GM18499 (cell line): ENCODE measurements at regions not wholly inside any gene's neighbourhood (a gene's known extent, or its start where the extent isn't known, plus 50 kb on each side); places are given as distances from the start of the nearest gene placed in this dataset.
A peak's percentile ranks its signal among the peaks of the same experiment; 100 is the strongest.

ENCODE experiments used
- ATAC-seq: cut with Tn5 transposase; IDR thresholded peaks from one replicate; pipeline ENCODE4 v1.9.1; 2021; ENCODE audit warnings: moderate number of reproducible peaks; ENCODE audit not compliant: insufficient read depth, unreplicated experiment

DNA sequence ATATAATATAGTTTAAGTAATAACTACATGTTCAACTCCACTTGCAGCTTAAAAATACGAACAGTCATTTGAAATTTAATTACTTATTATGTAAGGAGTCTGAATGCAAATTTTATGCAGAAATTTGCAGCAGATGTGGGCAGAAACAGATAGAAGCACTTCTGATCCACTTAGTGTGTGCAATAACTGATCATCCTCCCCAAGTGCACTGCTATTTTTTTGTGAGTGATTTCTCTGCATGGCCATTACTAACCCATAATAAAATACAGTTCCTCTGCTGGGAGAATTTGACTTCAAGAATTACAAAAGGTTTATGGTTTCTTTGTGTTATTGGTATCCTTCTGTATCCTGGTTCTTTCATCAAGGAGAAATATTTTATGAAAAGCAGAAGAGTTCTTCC lies 611.5 kb upstream of the RGS18 start:
- ATAC-seq, result no peak

DNA sequence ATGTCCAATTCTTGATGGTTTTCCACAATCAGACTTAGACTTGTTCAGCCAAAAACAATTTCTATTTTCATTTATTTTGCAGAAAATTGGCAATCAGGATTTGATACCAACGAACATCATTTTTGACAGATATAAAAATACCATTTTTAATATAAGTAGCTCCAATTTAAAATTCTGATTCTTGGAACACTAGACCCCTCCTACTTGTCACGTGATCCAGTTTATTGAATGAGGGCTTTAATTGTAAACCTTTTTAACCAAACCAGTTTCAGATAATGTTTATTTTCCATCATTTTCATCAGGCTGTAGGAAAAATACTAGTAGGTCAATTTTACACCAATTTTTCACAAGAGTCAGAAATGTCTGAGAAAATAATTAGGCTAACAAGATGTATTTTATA lies 607.2 kb upstream of the RGS18 start:
- ATAC-seq, result no peak

DNA sequence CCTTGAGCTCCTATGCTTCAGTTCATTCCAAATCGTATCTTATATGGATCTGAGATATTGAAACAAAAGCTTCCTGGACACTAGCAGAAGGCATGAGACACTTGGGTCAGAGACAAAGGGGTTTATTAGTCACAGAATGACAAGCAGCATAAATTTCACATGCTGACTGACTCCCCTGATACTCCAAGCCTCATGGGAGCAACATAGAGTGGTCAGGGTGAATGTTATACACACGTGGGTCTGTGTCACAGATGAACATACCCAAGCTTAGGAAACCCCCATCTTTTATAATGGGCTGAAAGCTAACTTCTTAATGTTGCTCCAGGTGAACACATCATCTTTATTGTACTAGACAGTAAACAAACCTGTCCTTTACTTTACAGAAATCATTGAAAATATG lies 599.9 kb upstream of the RGS18 start:
- no peak for ATAC-seq

DNA sequence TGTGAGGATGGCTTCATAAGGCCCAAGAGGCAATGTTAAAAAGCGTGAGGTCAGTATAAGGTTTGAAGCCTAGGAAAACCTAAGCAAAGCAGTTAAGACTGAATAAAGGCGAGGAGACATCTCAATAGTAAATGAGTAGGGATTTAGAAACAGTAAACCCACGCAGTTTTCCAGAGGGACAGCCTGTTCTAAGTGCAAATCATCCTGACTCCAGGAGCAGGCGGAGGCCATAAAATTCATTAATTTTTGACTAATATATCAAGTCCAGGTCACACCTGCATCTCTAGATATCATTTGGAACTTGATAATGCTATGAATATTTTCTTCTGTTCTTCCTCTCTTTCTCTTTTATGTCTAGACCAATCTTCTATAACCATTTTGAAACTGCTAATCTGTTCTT lies 597.0 kb upstream of the RGS18 start:
- no peak for ATAC-seq

DNA sequence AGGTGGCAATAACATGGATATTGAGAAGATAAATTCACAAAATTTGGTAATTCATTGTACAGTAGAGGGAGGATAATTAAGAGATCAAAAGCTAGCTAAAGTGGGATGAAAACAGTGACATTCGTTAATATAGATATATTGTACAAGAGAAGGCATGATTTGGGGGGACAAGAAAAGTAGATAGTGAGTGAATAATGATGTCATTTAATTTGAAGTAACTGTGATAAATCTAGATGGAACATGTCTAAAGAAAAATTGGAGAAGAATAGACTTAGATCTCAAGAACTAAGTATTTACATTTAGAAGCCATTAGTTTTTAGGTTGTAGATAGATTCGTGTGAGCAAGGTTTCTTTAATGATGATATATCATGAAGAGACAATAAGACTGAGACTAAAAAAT lies 594.0 kb upstream of the RGS18 start:
- ATAC-seq, result no peak

DNA sequence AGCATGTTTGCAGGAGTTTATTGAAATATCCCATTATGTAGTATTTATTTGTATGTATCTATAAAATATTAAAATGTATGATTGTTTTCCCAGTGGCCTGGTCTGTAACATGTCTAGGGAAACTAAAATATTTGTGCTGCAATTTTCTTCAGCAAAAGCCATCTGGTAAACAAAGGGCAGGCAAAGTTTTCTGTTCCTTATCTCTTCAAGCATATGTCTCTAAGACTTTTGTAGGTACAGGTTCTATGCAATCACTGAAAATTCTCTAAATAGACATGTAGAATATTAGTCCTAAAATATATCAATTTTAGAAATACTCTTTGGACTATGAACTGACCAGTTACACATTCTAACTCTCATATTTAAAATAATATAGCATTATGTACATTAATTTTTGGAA lies 585.8 kb upstream of the RGS18 start:
- no peak for ATAC-seq

DNA sequence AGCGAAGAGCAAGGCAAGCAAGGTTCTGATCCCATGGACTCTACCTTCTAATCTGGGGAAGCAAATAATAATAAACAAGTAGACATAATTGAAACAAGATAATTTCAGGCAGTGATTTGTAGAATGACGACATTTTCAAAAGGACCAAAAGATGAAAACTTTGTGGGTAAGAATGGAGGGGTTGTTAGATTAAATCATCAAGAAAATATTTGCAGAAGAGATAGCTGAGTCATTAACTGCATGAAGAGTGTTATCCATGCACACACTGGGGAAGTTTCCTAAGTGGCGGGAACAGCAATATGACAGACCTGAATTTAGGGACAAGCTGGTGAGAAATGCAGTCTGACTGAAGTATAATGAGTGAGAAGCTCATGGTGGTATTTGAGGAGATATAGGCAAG lies 583.1 kb upstream of the RGS18 start:
- no peak for ATAC-seq

- no peak for ATAC-seq
Observed at GRCh38 chr1:191575746-191576145, 582.5 kb upstream of the RGS18 start.

DNA sequence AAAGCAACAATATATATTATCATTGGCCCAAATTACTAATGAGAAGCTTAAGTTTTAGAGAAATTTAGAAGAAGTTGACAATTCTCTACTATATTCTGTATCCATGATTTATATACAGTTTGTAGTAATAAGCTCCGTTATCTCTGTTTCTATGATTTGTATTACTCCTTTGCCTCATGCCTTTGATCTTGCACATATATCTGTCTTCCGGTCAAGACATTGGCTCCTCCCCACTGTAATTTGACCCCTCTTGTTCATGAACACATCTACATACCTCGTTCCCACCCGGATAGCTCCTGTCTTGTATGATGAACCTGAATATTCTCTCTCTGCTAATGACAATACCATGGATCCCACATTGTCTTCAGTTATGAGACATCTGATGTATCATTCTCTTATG lies 581.0 kb upstream of the RGS18 start:
- no peak for ATAC-seq

DNA sequence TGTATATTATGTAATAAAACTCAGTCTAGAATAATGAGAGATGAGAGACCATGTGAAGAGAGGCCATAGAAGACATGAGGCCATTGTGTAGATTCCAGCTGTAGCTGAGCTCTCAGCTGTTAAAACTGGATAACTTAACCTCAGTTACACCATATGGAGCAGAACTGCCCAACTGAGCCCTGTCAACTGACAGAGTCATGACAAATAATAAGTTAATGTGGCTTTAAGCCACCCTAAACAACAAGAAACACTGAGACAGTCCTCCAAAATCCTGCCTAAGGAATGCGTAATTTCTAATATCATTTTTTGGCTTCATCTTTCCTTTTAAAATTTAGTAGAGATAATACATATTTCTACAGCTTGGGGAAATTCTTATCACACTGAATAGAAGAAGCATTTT lies 580.0 kb upstream of the RGS18 start:
- ATAC-seq, result no peak

DNA sequence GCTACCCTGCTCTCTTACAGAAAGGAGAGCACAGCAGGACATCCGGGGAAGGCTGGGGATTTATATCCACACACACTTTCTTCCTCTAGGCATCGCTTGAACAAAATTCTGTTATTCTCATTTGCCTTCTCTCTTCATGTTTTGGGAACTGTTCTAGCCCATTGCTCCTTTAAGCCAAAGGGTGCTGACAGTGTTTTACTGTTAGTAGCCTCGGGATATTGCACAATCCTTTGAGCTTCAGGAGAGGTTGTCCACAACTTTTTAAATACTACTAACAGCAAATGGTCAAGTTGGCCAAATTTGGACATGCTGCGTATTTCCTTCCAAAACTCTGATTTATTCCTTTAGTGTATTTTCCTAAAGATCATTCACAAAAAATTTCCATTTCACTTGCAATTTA lies 579.2 kb upstream of the RGS18 start:
- no peak for ATAC-seq

- peak; percentile 71 for ATAC-seq
Observed at GRCh38 chr1:191582169-191582568, 576.1 kb upstream of the RGS18 start.

DNA sequence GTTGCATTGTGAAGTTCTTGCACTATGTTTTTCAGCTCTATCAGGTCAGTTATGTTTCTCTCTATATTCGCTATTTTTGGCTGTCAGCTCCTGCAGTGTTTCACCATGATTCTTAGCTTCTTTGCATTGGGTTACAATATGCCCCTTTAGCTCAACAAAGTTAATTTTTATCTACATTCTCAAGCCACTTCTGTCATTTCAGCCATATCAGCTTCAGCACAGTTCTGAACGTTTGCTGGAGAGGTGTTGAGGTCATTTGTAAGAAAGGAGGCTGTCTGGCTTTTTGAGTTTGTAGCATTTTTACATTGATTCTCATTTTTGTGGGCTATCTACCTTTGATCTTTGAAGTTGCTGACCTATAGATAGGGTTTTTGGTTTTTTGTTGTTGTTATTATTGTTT lies 573.2 kb upstream of the RGS18 start:
- ATAC-seq, result no peak

GRCh38 chr1:191588905-191589304 lies 569.4 kb upstream of the RGS18 start:
- ATAC-seq, result no peak

DNA sequence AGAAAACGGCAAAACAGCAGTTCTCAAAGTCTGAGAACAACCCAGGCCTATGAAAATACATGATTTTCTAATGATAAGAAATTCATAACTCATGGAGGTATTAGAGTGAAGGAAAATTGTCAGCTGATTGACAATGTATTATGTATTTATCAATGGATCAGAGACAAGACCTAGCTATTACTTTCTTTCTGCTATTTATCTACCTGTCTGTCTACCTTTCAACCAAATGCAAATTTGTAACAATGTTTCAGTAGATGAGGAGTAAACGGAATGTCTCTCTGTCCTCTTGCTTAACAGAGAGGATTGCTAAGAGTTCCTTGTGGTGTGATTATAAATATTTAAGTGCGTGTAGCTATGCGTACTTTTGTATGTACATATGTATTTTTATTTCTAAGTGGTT lies 568.7 kb upstream of the RGS18 start:
- no peak for ATAC-seq

GRCh38 chr1:191590578-191590977 lies 567.7 kb upstream of the RGS18 start:
- ATAC-seq, result no peak

DNA sequence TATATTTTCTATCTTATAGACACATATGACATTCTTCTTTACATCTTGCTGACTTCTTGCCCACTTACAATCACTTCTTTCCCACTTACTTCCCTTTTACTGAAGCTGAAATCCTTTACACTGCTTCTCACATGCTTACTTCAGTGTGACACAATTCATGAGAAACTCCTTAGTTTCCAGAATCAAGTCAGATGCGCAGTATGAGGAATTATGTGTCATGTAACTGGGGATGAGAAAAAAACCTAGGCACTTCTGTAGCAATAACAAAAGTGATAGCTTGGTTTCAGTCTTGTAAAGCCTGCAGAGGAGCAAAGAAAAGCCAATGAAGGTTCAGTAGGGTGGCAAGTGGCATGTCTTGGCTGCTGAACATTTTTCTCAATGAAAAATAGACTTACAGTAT lies 566.2 kb upstream of the RGS18 start:
- no peak for ATAC-seq

- ATAC-seq, result no peak
Observed at GRCh38 chr1:191592907-191593306, 565.4 kb upstream of the RGS18 start.

DNA sequence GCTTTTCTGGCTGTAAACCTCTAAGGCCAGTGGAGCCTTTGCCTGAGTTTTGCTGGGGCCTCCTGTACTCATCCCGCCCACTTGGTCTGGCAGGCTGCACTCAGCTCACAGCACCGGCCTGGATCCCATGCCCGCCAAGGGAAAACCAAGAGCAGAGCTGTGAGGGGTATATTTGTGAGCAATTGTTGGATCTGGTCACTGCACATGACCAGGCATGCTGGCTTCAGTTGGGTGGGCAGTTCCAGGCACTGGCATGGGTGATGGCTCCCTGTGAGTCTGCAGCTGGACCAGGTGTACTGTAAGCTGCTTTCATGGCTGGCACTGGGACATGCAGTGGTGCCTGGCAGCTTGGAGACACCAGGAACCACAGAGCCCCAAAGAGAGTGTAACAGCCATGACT lies 563.1 kb upstream of the RGS18 start:
- no peak for ATAC-seq

DNA sequence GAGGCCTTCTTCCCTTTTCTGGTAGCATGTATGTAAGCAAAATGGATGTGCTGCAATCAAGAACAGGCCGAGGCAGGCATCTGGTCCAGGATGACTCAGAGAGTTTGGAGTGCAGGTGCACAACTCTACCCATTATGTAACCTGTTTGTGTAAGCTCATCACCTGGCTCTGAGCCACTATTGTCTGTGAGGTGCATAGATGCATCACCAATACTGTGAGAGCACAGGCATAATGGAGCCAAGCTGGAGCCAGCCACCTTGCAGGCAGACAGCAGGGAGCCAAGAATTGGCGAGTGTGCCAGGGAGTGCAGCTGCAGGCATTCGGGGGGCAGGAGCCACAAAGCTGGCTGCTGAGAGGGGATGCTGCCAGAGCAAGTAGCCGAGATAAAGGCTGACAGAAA lies 549.9 kb upstream of the RGS18 start:
- no peak for ATAC-seq

GRCh38 chr1:191609305-191609704 lies 549.0 kb upstream of the RGS18 start:
- ATAC-seq, result no peak

GRCh38 chr1:191615101-191615821 lies 543.0 kb upstream of the RGS18 start:
- no peak for ATAC-seq

- ATAC-seq, result no peak
Observed at GRCh38 chr1:191618181-191618580, 540.1 kb upstream of the RGS18 start.
